Mesothelial cell of epicardium (in vitro differentiated cells): ENCODE measurements at regions not wholly inside any gene's neighbourhood (a gene's known extent, or its start where the extent isn't known, plus 50 kb on each side); places are given as distances from the start of the nearest gene placed in this dataset.

ENCODE experiments used
- DNase-seq, 2 experiments: peaks; one replicate each; pipeline ENCODE4 v3.0.0; 2021; ENCODE audit warnings: low spot score in 2 of 2; ENCODE audit not compliant: unreplicated experiment in 2 of 2
- H3K27ac Mint-ChIP-seq: 2 replicates; pipeline ENCODE4 v1.8.0; 2021; ENCODE audit warnings: mixed read lengths
- H3K27me3 Mint-ChIP-seq: 2 replicates; pipeline ENCODE4 v1.8.0; 2021; ENCODE audit warnings: low read depth, mixed read lengths
- H3K36me3 Mint-ChIP-seq: 2 replicates; pipeline ENCODE4 v1.8.0; 2021; ENCODE audit warnings: mixed read lengths
- H3K4me1 Mint-ChIP-seq: 2 replicates; pipeline ENCODE4 v1.8.0; 2021; ENCODE audit warnings: mixed read lengths
- H3K4me3 Mint-ChIP-seq: 2 replicates; pipeline ENCODE4 v1.8.0; 2021; ENCODE audit warnings: mild to moderate bottlenecking, moderate library complexity, mixed read lengths
- H3K9me3 Mint-ChIP-seq: 2 replicates; pipeline ENCODE4 v1.8.0; 2021; ENCODE audit warnings: mixed read lengths
- TF ChIP-seq, protein P1 (sequence below): fragments of 200-600 bp; sonication (generic); IDR thresholded peaks from one replicate; pipeline ENCODE4 v1.5.0; 2021; ENCODE audit warnings: antibody characterized with exemption; ENCODE audit not compliant: unreplicated experiment

DNA sequence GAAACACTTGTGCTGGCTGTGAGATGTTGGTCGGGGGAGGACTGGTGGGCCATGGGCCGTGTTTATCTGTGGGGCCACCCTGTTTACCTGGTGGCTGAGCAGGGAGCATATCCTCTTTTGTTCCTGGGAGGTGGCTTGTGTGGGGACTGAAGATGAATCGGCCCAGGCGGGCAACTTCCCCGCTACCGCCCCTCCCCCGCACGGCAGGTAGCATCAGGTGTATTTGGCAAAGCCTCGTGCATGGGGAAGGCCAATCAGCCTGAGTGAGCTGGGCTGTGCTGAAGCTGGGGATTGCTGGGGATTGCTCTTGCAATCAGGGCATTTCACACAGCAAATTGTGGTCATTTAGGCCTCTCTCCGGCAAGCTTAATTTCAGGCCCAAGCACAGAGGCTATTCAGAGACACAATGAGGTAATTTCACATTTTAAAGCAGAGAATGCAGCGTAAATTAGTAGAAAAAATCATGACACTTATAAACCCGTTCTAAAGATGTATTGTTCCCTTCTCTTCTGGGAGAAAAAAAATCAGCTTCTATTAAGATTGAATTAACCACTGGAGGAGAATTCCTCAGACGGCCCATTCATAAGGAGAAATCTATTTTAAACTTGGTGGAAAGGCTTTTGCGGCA, 197.7 kb upstream of the POU3F1 start:
- Mint-ChIP-seq H3K4me1 (peaks cover 8% of the 10 kb centered on the region), H3K27ac (no peak overlapping the region), H3K4me3 (no peak overlapping the region), H3K36me3 (no peaks in the 10 kb centered on the region), H3K9me3 (no peaks in the 10 kb centered on the region), H3K27me3 (peaks cover 44% of the 10 kb centered on the region)
- TF ChIP-seq, protein P1, sequence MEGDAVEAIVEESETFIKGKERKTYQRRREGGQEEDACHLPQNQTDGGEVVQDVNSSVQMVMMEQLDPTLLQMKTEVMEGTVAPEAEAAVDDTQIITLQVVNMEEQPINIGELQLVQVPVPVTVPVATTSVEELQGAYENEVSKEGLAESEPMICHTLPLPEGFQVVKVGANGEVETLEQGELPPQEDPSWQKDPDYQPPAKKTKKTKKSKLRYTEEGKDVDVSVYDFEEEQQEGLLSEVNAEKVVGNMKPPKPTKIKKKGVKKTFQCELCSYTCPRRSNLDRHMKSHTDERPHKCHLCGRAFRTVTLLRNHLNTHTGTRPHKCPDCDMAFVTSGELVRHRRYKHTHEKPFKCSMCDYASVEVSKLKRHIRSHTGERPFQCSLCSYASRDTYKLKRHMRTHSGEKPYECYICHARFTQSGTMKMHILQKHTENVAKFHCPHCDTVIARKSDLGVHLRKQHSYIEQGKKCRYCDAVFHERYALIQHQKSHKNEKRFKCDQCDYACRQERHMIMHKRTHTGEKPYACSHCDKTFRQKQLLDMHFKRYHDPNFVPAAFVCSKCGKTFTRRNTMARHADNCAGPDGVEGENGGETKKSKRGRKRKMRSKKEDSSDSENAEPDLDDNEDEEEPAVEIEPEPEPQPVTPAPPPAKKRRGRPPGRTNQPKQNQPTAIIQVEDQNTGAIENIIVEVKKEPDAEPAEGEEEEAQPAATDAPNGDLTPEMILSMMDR = no peak
- DNase-seq = no peak

DNA sequence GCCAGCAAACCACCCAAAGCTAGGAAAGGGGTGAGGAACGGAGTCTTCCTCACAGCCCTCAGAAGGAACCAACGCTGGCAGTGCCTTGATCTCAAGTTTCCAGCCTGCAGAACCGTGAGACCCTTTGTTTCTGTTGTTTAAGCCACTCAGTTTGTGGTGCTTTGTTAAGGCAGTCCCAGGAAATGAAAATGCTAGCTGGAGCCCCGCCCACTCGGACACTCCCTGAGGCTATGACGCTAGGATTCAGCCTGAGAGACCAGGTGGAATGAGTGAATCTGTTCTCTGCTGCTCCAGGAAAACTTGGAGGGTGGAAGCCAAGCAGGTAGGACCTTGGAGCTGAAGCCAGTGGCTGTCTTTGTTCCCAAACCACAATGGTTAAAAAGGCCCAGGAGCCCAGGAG, 196.5 kb upstream of the POU3F1 start:
- Mint-ChIP-seq H3K4me3 (no peak overlapping the region), H3K27me3 (peaks cover 32% of the 10 kb centered on the region), H3K27ac (no peak overlapping the region), H3K4me1 (peaks cover 8% of the 10 kb centered on the region), H3K36me3 (no peaks in the 10 kb centered on the region), H3K9me3 (no peaks in the 10 kb centered on the region)
- TF ChIP-seq, protein P1 = no peak
- no peak for DNase-seq

DNA sequence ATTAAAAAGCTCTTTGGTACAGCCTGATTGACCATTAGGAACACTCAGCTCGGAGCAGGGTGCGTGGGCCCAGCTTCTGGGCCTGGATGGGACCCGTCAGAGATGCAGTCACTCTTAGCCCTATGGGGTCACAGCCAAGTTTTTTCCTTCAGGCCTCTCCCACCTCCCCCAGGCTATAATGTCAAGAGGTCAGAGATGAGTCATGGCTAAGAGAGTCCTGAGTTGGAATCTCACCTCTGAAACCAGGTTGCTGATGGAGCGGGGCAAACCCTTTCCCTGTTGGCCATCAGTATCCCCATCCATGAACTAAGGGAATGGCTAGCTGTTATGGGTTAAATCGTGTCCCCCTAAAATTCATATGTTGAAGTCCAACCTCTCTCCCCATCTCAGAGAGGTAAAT, 195.9 kb upstream of the POU3F1 start:
- Mint-ChIP-seq H3K27me3 (peaks cover 26% of the 10 kb centered on the region), H3K4me1 (peaks cover 8% of the 10 kb centered on the region), H3K27ac (no peak overlapping the region), H3K9me3 (no peaks in the 10 kb centered on the region), H3K36me3 (no peaks in the 10 kb centered on the region), H3K4me3 (no peak overlapping the region)
- TF ChIP-seq, protein P1 = no peak
- no peak for DNase-seq

DNA sequence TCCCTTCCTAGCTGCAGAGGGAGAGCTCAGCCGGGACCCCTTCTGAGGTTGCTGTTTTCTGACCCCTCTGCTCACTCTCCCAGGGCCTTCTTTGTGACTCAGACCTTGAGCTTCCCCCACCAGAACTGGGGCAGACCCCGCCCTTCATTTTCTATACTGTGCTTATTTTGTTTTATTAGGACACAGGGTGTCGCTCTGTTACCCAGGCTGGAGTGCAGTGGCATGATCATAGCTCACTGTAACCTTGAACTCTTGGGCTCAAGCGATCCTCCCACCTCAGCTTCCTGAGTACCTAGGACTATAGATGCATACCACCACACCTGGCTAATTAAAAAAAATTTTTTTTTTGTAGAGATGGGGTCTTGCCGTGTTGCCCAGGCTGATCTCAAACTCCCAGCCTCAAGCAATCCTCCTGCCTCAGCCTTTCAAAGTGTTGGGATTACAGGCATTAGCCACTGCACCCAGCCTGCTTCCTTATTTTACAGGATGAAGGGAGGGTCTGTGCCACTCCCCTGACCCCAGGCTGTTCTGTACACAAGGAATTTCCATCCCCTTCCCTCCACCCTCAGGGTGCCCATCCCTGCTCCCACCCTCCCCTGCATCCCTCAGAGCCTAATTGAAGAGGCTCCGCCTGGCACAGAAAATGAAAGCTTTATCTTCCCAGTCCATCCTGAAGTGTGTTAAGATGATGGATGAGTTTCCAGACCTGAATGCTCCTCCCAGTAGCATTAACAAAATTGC, 195.2 kb upstream of the POU3F1 start:
- DNase-seq = no peak
- H3K4me3 Mint-ChIP-seq = no peak overlapping the region
- H3K4me1 Mint-ChIP-seq = peaks cover 4% of the 10 kb centered on the region
- TF ChIP-seq, protein P1 = no peak
- H3K36me3 Mint-ChIP-seq = no peaks in the 10 kb centered on the region
- no peaks in the 10 kb centered on the region for H3K9me3 Mint-ChIP-seq
- no peak overlapping the region for H3K27ac Mint-ChIP-seq
- peaks cover 20% of the 10 kb centered on the region for H3K27me3 Mint-ChIP-seq

DNA sequence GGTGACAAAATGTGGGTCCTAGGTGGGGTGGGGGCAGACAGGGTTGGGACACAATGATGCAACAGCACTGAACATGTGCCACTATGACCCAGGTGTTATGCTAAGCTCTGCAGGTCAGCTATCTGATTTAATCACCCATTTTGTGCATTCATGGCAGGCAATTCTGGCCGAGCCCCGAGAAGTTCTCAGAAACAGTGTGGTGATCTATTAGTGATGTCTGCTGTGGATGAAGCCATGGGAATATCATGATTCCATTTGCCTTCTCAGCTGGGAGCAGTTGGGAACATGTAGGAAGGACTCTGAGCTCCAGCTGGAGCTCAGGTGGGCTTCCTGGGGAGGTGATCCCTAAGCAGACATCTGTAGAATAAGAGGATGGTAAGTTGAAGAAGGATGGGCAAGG, 194.0 kb upstream of the POU3F1 start:
- H3K36me3 Mint-ChIP-seq = no peaks in the 10 kb centered on the region
- H3K9me3 Mint-ChIP-seq = no peaks in the 10 kb centered on the region
- H3K27me3 Mint-ChIP-seq = peaks cover 15% of the 10 kb centered on the region
- TF ChIP-seq, protein P1 = no peak
- DNase-seq = no peak
- H3K4me1 Mint-ChIP-seq = peaks cover 2% of the 10 kb centered on the region
- H3K4me3 Mint-ChIP-seq = no peak overlapping the region
- H3K27ac Mint-ChIP-seq = no peak overlapping the region
